HEK293 (cell line): ENCODE measurements at regions not wholly inside any gene's neighbourhood (a gene's known extent, or its start where the extent isn't known, plus 50 kb on each side); places are given as distances from the start of the nearest gene placed in this dataset.
A peak's percentile ranks its signal among the peaks of the same experiment; 100 is the strongest.

Source experiments
- CTCF ChIA-PET: fragments of 350-600 bp; formaldehyde crosslinking; extraction: SDS; loops from one replicate; lab custom pipeline; 2021; ENCODE audit warnings: antibody characterized with exemption; lab: Yijun Ruan, JAX
- POLR2A ChIA-PET: fragments of 300-600 bp; formaldehyde crosslinking; extraction: SDS; loops from one replicate; lab custom pipeline; 2020; ENCODE audit warnings: antibody characterized with exemption, inconsistent platforms; lab: Yijun Ruan, JAX
- H3K27ac ChIP-seq: fragments of 200-500 bp; sonication (Bioruptor generic); 2 replicates; pipeline ENCODE4 v1.5.1; 2014; ENCODE audit warnings: low read depth, low read length, control low read depth, inconsistent platforms; ENCODE audit errors: extremely low read depth
- H3K36me3 ChIP-seq, 2 experiments: fragments of 200-500 bp in 1 of 2; sonication (Bioruptor generic) in 1 of 2; 1 replicate in 1 of 2; 2 replicates in 1 of 2; pipeline ENCODE4 v1.5.1; 2014 to 2017; ENCODE audit warnings: inconsistent platforms in 2 of 2, low read length in 2 of 2; ENCODE audit not compliant: control insufficient read depth in 2 of 2, insufficient read depth in 1 of 2
- H3K4me1 ChIP-seq: fragments of 200-500 bp; sonication (Bioruptor generic); 2 replicates; pipeline ENCODE4 v1.5.1; 2014; ENCODE audit warnings: mild to moderate bottlenecking, low read length, inconsistent platforms; ENCODE audit not compliant: control insufficient read depth, insufficient read depth
- H3K4me3 ChIP-seq: 2 replicates; pipeline ENCODE4 v1.5.1; 2011; ENCODE audit warnings: low read depth, mild to moderate bottlenecking, control low read depth, low read length, moderate library complexity
- H3K9me3 ChIP-seq: fragments of 200-500 bp; sonication (Bioruptor generic); 2 replicates; pipeline ENCODE4 v1.5.1; 2014; ENCODE audit warnings: low read depth, low read length, inconsistent platforms; ENCODE audit not compliant: control insufficient read depth, insufficient read depth
- ELK4 ChIP-seq: IDR thresholded peaks from 2 replicates; pipeline ENCODE4 v1.6.1; 2011; ENCODE audit warnings: mild to moderate bottlenecking, low read depth, low read length, borderline replicate concordance
- KLF1 ChIP-seq: fragments of 450-650 bp; formaldehyde crosslinking; IDR thresholded peaks from 2 replicates; pipeline ENCODE4 v1.5.1; 2016; ENCODE audit warnings: missing biosample characterization, missing genetic modification characterization
- OVOL3 ChIP-seq: fragments of 450-650 bp; formaldehyde crosslinking; IDR thresholded peaks from 2 replicates; pipeline ENCODE4 v1.5.1; 2016; ENCODE audit warnings: missing biosample characterization, missing genetic modification characterization
- REST ChIP-seq: fragments of 450-650 bp; formaldehyde crosslinking; IDR thresholded peaks from 2 replicates; pipeline ENCODE4 v1.5.1; 2016; ENCODE audit warnings: missing biosample characterization, missing genetic modification characterization
- ZFP69B ChIP-seq: fragments of 450-650 bp; formaldehyde crosslinking; IDR thresholded peaks from 2 replicates; pipeline ENCODE4 v1.5.1; 2016; ENCODE audit warnings: missing biosample characterization, missing genetic modification characterization
- ZNF18 ChIP-seq: fragments of 450-650 bp; formaldehyde crosslinking; IDR thresholded peaks from 2 replicates; pipeline ENCODE4 v1.5.1; 2016; ENCODE audit warnings: missing biosample characterization, missing genetic modification characterization
- ZNF184 ChIP-seq: fragments of 450-650 bp; IDR thresholded peaks from 2 replicates; pipeline ENCODE4 v1.5.1; 2018; ENCODE audit warnings: missing biosample characterization, mild to moderate bottlenecking, missing genetic modification characterization
- ZNF26 ChIP-seq: fragments of 450-650 bp; formaldehyde crosslinking; IDR thresholded peaks from 2 replicates; pipeline ENCODE4 v1.5.1; 2016; ENCODE audit warnings: missing biosample characterization, missing genetic modification characterization
- ZNF37A ChIP-seq: fragments of 450-650 bp; IDR thresholded peaks from 2 replicates; pipeline ENCODE4 v1.5.1; 2018; ENCODE audit warnings: missing biosample characterization, missing genetic modification characterization
- ZNF473 ChIP-seq: fragments of 450-650 bp; formaldehyde crosslinking; IDR thresholded peaks from 2 replicates; pipeline ENCODE4 v1.5.1; 2017; ENCODE audit warnings: missing biosample characterization, missing genetic modification characterization
- ZNF610 ChIP-seq: fragments of 450-650 bp; formaldehyde crosslinking; IDR thresholded peaks from 2 replicates; pipeline ENCODE4 v1.5.1; 2016; ENCODE audit warnings: missing biosample characterization, missing genetic modification characterization, borderline replicate concordance
- ZNF768 ChIP-seq: fragments of 450-650 bp; formaldehyde crosslinking; IDR thresholded peaks from 2 replicates; pipeline ENCODE4 v1.5.1; 2018; ENCODE audit warnings: missing biosample characterization, mild to moderate bottlenecking, missing genetic modification characterization
- ZNF792 ChIP-seq: fragments of 450-650 bp; formaldehyde crosslinking; IDR thresholded peaks from 2 replicates; pipeline ENCODE4 v1.5.1; 2016; ENCODE audit warnings: missing biosample characterization, missing genetic modification characterization

- no peaks in the 10 kb centered on the region for H3K36me3 ChIP-seq
- no peak for TF ChIP-seq ZNF473 (tag by site-specific recombination)
- TF ChIP-seq REST (tag by site-specific recombination): peak; percentile 93
- ChIA-PET POLR2A (no interaction called here), CTCF (interaction anchor here (0.8 kb wide), 1 partner anchor 37 kb away, joined by 3 read pairs; no protein-coding TSS in a partner anchor)
- no peak overlapping the region for H3K27ac ChIP-seq
- H3K4me1 ChIP-seq: no peaks in the 10 kb centered on the region
- no peak overlapping the region for H3K4me3 ChIP-seq
- no peaks in the 10 kb centered on the region for H3K9me3 ChIP-seq
Measured at GRCh38 chr12:107955966-107956643, 173.0 kb upstream of the WSCD2 start.

- no peaks in the 10 kb centered on the region for H3K4me1 ChIP-seq
- no peak overlapping the region for H3K4me3 ChIP-seq
- no peak overlapping the region for H3K27ac ChIP-seq
- no peaks in the 10 kb centered on the region for H3K9me3 ChIP-seq
- no peaks in the 10 kb centered on the region for H3K36me3 ChIP-seq
- TF ChIP-seq ZNF768: 0 out of 2 replicates have a peak, but pooled peaks have one; percentile 13
- TF ChIP-seq KLF1 (tag by site-specific recombination): no peak
- TF ChIP-seq, all 188 proteins: peak for 1
- ChIA-PET POLR2A (no interaction called here), CTCF (no interaction called here)
Measured at GRCh38 chr12:107957459-107957858, 171.6 kb upstream of the WSCD2 start.

GRCh38 chr12:107963635-107964034 lies 165.5 kb upstream of the WSCD2 start:
- Histone ChIP-seq H3K4me1 (no peaks in the 10 kb centered on the region), H3K27ac (no peak overlapping the region), H3K4me3 (no peak overlapping the region), H3K9me3 (no peaks in the 10 kb centered on the region), H3K36me3 (no peaks in the 10 kb centered on the region)
- CTCF ChIA-PET: interaction anchor here (0.6 kb wide), 1 partner anchor 503 kb away, joined by 3 read pairs; no protein-coding TSS in a partner anchor
- POLR2A ChIA-PET: no interaction called here
- TF ChIP-seq OVOL3 (tag by site-specific recombination) (no peak), ELK4 (no peak), ZNF26 (tag by site-specific recombination) (no peak), ZNF37A (tag by site-specific recombination) (no peak), ZNF792 (tag by site-specific recombination) (no peak)
- TF ChIP-seq, all 188 proteins: peak for 0

GRCh38 chr12:107967170-107967569 lies 161.9 kb upstream of the WSCD2 start:
- no peaks in the 10 kb centered on the region for H3K36me3 ChIP-seq
- ChIA-PET POLR2A (no interaction called here), CTCF (no interaction called here)
- no peak overlapping the region for H3K4me3 ChIP-seq
- no peaks in the 10 kb centered on the region for H3K4me1 ChIP-seq
- no peak overlapping the region for H3K27ac ChIP-seq
- H3K9me3 ChIP-seq: no peaks in the 10 kb centered on the region
- no peak for TF ChIP-seq ZNF610 (tag by site-specific recombination)
- no peak for TF ChIP-seq ZFP69B (tag by site-specific recombination)
- no peak for TF ChIP-seq ZNF184 (tag by site-specific recombination)
- no peak for TF ChIP-seq ZNF18 (tag by site-specific recombination)
